ENCODE measurements at regions not wholly inside any gene's neighbourhood (a gene's known extent, or its start where the extent isn't known, plus 50 kb on each side); places are given as distances from the start of the nearest gene placed in this dataset.

GRCh38 chr11:23859087-23859486, 637.8 kb upstream of the LUZP2 start:
- no peaks in the 10 kb centered on the region for H3K36me3 ChIP-seq (replicated peaks; ENCODE audit: low read depth, low read length)
- TF ChIP-seq EZH2phosphoT487 (IDR thresholded peaks at IDR 0.05; ENCODE audit: low read depth) (no peak), CTCF (IDR thresholded peaks at IDR 0.05; ENCODE audit: low read depth, low read length) (no peak)
- no peaks in the 10 kb centered on the region for H3K9me3 ChIP-seq (ENCODE audit: insufficient read depth, low read length)
- no peaks in the 10 kb centered on the region for H4K20me1 ChIP-seq (ENCODE audit: insufficient read depth, low read length)
- H3K4me3 ChIP-seq (ENCODE audit: low read length), result no peak overlapping the region
- H3K4me2 ChIP-seq (ENCODE audit: low read length), result no peak overlapping the region
- H3K27ac ChIP-seq (ENCODE audit: low read length), result no peak overlapping the region
- no peak overlapping the region for H3K9ac ChIP-seq (ENCODE audit: low read length)
- H3K4me1 ChIP-seq (ENCODE audit: low read length), result peaks cover 5% of the 10 kb centered on the region; the same call in 1 of the 2 replicates
- no peaks in the 10 kb centered on the region for H3K27me3 ChIP-seq (ENCODE audit: low read depth, low read length)
- H2AFZ ChIP-seq (ENCODE audit: low read depth, low read length), result no peak overlapping the region
- no peaks in the 10 kb centered on the region for H3K79me2 ChIP-seq (ENCODE audit: low read length)

- Histone ChIP-seq H3K4me2 (ENCODE audit: low read length) (no peak overlapping the region), H3K9ac (ENCODE audit: low read length) (no peak overlapping the region), H3K9me3 (ENCODE audit: insufficient read depth, low read length) (no peaks in the 10 kb centered on the region), H3K27ac (ENCODE audit: low read length) (no peak overlapping the region), H2AFZ (ENCODE audit: low read depth, low read length) (no peak overlapping the region), H3K36me3 (replicated peaks; ENCODE audit: low read depth, low read length) (no peaks in the 10 kb centered on the region), H4K20me1 (ENCODE audit: insufficient read depth, low read length) (no peaks in the 10 kb centered on the region), H3K4me3 (ENCODE audit: low read length) (no peak overlapping the region), H3K79me2 (ENCODE audit: low read length) (no peaks in the 10 kb centered on the region), H3K4me1 (ENCODE audit: low read length) (peaks cover 5% of the 10 kb centered on the region; the same call in 1 of the 2 replicates), H3K27me3 (ENCODE audit: low read depth, low read length) (no peaks in the 10 kb centered on the region)
- TF ChIP-seq EZH2phosphoT487 (IDR thresholded peaks at IDR 0.05; ENCODE audit: low read depth) (no peak), CTCF (IDR thresholded peaks at IDR 0.05; ENCODE audit: low read depth, low read length) (no peak)
Measured at GRCh38 chr11:23861615-23862014, 635.2 kb upstream of the LUZP2 start.

GRCh38 chr11:23865341-23865975, 631.4 kb upstream of the LUZP2 start:
- Histone ChIP-seq H4K20me1 (ENCODE audit: insufficient read depth, low read length) (no peaks in the 10 kb centered on the region), H3K4me2 (ENCODE audit: low read length) (no peak overlapping the region), H3K27me3 (ENCODE audit: low read depth, low read length) (no peaks in the 10 kb centered on the region), H2AFZ (ENCODE audit: low read depth, low read length) (no peak overlapping the region), H3K4me3 (ENCODE audit: low read length) (no peak overlapping the region), H3K9me3 (ENCODE audit: insufficient read depth, low read length) (peaks cover 6% of the 10 kb centered on the region; the same call in 1 of the 2 replicates), H3K79me2 (ENCODE audit: low read length) (no peaks in the 10 kb centered on the region), H3K4me1 (ENCODE audit: low read length) (no peaks in the 10 kb centered on the region), H3K9ac (ENCODE audit: low read length) (no peak overlapping the region), H3K36me3 (replicated peaks; ENCODE audit: low read depth, low read length) (no peaks in the 10 kb centered on the region), H3K27ac (ENCODE audit: low read length) (no peak overlapping the region)
- TF ChIP-seq EZH2phosphoT487 (IDR thresholded peaks at IDR 0.05; ENCODE audit: low read depth) (no peak), CTCF (IDR thresholded peaks at IDR 0.05; ENCODE audit: low read depth, low read length) (no peak)

- no peak overlapping the region for H3K27ac ChIP-seq (ENCODE audit: low read length)
- no peaks in the 10 kb centered on the region for H3K27me3 ChIP-seq (ENCODE audit: low read depth, low read length)
- no peak for TF ChIP-seq CTCF (IDR thresholded peaks at IDR 0.05; ENCODE audit: low read depth, low read length)
- TF ChIP-seq EZH2phosphoT487 (IDR thresholded peaks at IDR 0.05; ENCODE audit: low read depth), result no peak
- no peak overlapping the region for H2AFZ ChIP-seq (ENCODE audit: low read depth, low read length)
- H3K4me1 ChIP-seq (ENCODE audit: low read length), result no peaks in the 10 kb centered on the region
- H3K9ac ChIP-seq (ENCODE audit: low read length), result no peak overlapping the region
- H3K36me3 ChIP-seq (replicated peaks; ENCODE audit: low read depth, low read length), result no peaks in the 10 kb centered on the region
- no peaks in the 10 kb centered on the region for H4K20me1 ChIP-seq (ENCODE audit: insufficient read depth, low read length)
- H3K79me2 ChIP-seq (ENCODE audit: low read length), result no peaks in the 10 kb centered on the region
- H3K4me2 ChIP-seq (ENCODE audit: low read length), result no peak overlapping the region
- H3K9me3 ChIP-seq (ENCODE audit: insufficient read depth, low read length), result peaks cover 6% of the 10 kb centered on the region; the same call in 1 of the 2 replicates
- H3K4me3 ChIP-seq (ENCODE audit: low read length), result no peak overlapping the region
Measured at GRCh38 chr11:23866641-23867040, 630.2 kb upstream of the LUZP2 start.
